K562 (cell line): ENCODE measurements at regions not wholly inside any gene's neighbourhood (a gene's known extent, or its start where the extent isn't known, plus 50 kb on each side); places are given as distances from the start of the nearest gene placed in this dataset.

Experiments
- BCOR ChIP-seq: fragments of 450-650 bp; IDR thresholded peaks from 2 replicates; pipeline ENCODE4 v1.6.1; 2016
- E2F3 ChIP-seq: fragments of 250-450 bp; sonication (Bioruptor Pico); IDR thresholded peaks from 2 replicates; pipeline ENCODE4 v1.4.0; 2020; ENCODE audit warnings: mild to moderate bottlenecking
- E2F5 ChIP-seq: sonication (generic); formaldehyde crosslinking; IDR thresholded peaks from 2 replicates; pipeline ENCODE4 v1.8.0; 2022; ENCODE audit warnings: mild to moderate bottlenecking, missing genetic modification reagents
- RBM39 ChIP-seq: fragments of 200-400 bp; formaldehyde crosslinking; optimal IDR thresholded peaks from 2 replicates; pipeline ENCODE3; 2018; ENCODE audit warnings: low read depth, low read length
- RHOXF2B ChIP-seq: fragments of 250-450 bp; sonication (Bioruptor Pico); conservative IDR thresholded peaks from 2 replicates; pipeline ENCODE4 v1.5.1; 2021
- ZNF318 ChIP-seq, 2 experiments: fragments of 450-650 bp; IDR thresholded peaks; 2 replicates each; pipeline ENCODE4 v1.6.1; 2016; ENCODE audit warnings: mild to moderate bottlenecking in 2 of 2, borderline replicate concordance in 1 of 2, low read depth in 1 of 2, moderate library complexity in 1 of 2

GRCh38 chr2:181252262-181253148 is 204.7 kb upstream of the ITGA4 start (continued):
- no peak for TF ChIP-seq ZNF318 (IDR thresholded peaks at IDR 0.05; ENCODE audit: borderline replicate concordance in 1 of 2, low read depth in 1 of 2)
- TF ChIP-seq E2F5 (CRISPR knock-in tag): no peak
- no peak for TF ChIP-seq RBM39
- TF ChIP-seq RHOXF2B (CRISPR knock-in tag): no peak
- no peak for TF ChIP-seq BCOR
- no peak for TF ChIP-seq E2F3 (CRISPR knock-in tag)
- TF ChIP-seq, all 486 proteins: peak for 0
